SK-N-SH (cell line): ENCODE measurements at regions not wholly inside any gene's neighbourhood (a gene's known extent, or its start where the extent isn't known, plus 50 kb on each side); places are given as distances from the start of the nearest gene placed in this dataset.

Experiments
- CTCF ChIA-PET: fragments of 300-600, 350-600 bp; formaldehyde crosslinking; extraction: SDS; loops from one replicate; lab custom pipeline; 2021; lab: Yijun Ruan, JAX
- POLR2A ChIA-PET: fragments of 350-600 bp; sonication (Branson Sonifier 250); formaldehyde crosslinking; extraction: SDS; loops from one replicate; lab custom pipeline; 2020; ENCODE audit warnings: antibody characterized with exemption, inconsistent platforms; lab: Yijun Ruan, JAX
- DNase-seq: peaks from one replicate; pipeline ENCODE4 v3.0.0; 2012
- H2AFZ ChIP-seq: fragments of 200-600 bp; sonication (generic); 2 replicates; pipeline ENCODE4 v1.8.1; 2016; ENCODE audit warnings: antibody characterized with exemption, mild to moderate bottlenecking, low read depth
- H3F3A ChIP-seq: fragments of 200-600 bp; sonication (generic); replicated peaks from 2 replicates; pipeline ENCODE3; 2016; ENCODE audit warnings: antibody characterized with exemption, mild to moderate bottlenecking; ENCODE audit not compliant: insufficient read depth
- H3K27ac ChIP-seq, 2 experiments: fragments of 200-500 bp in 1 of 2; fragments of 200-600 bp in 1 of 2; sonication (Bioruptor generic) in 1 of 2; sonication (generic), shearing (Covaris generic) in 1 of 2; 2 replicates each; pipeline versions ENCODE4 v1.5.1 to v1.6.1; 2014 to 2016; ENCODE audit warnings: low read depth in 2 of 2, inconsistent platforms in 1 of 2, low read length in 1 of 2, mild to moderate bottlenecking in 1 of 2, mixed read lengths in 1 of 2
- H3K27me3 ChIP-seq: fragments of 200-600 bp; sonication (generic), shearing (Covaris generic); 2 replicates; pipeline ENCODE4 v1.6.1; 2016; ENCODE audit warnings: mixed run types; ENCODE audit not compliant: insufficient read depth
- H3K36me3 ChIP-seq, 2 experiments: fragments of 200-500 bp in 1 of 2; fragments of 200-600 bp in 1 of 2; sonication (Bioruptor generic) in 1 of 2; sonication (generic) in 1 of 2; replicated peaks in 1 of 2; 2 replicates each; pipeline versions ENCODE3 to v1.5.1; 2014 to 2016; ENCODE audit warnings: low read length in 1 of 2, mild to moderate bottlenecking in 1 of 2; ENCODE audit not compliant: insufficient read depth in 2 of 2, control insufficient read depth in 1 of 2
- H3K4me1 ChIP-seq, 2 experiments: fragments of 200-500 bp in 1 of 2; fragments of 200-600 bp in 1 of 2; sonication (Bioruptor generic) in 1 of 2; sonication (generic), shearing (Covaris generic) in 1 of 2; 2 replicates each; pipeline versions ENCODE4 v1.5.1 to v1.6.1; 2014 to 2016; ENCODE audit warnings: low read depth in 1 of 2, low read length in 1 of 2, mixed run types in 1 of 2; ENCODE audit not compliant: insufficient read depth in 2 of 2, control insufficient read depth in 1 of 2
- H3K4me2 ChIP-seq: fragments of 200-600 bp; sonication (generic), shearing (Covaris generic); 2 replicates; pipeline ENCODE4 v1.6.1; 2017; ENCODE audit warnings: mixed run types
- H3K4me3 ChIP-seq, 2 experiments: fragments of 200-500 bp in 1 of 2; fragments of 200-600 bp in 1 of 2; sonication (Bioruptor generic) in 1 of 2; sonication (generic), shearing (Covaris generic) in 1 of 2; 2 replicates each; pipeline versions ENCODE4 v1.5.1 to v1.8.1; 2014 to 2016; ENCODE audit warnings: low read depth in 2 of 2, inconsistent platforms in 1 of 2, low read length in 1 of 2, mild to moderate bottlenecking in 1 of 2, mixed read lengths in 1 of 2, moderate library complexity in 1 of 2
- H3K79me2 ChIP-seq: fragments of 200-600 bp; sonication (generic); 2 replicates; pipeline ENCODE4 v1.8.1; 2017; ENCODE audit warnings: mild to moderate bottlenecking; ENCODE audit not compliant: insufficient read depth
- H3K9ac ChIP-seq: fragments of 200-600 bp; sonication (generic); 2 replicates; pipeline ENCODE4 v1.6.1; 2017; ENCODE audit warnings: mixed run types
- H3K9me2 ChIP-seq: fragments of 200-600 bp; sonication (generic); 2 replicates; pipeline ENCODE4 v1.6.1; 2017; ENCODE audit warnings: mixed run types
- H3K9me3 ChIP-seq: fragments of 200-600 bp; sonication (generic); 2 replicates; pipeline ENCODE4 v1.6.1; 2017; ENCODE audit warnings: mixed run types, mild to moderate bottlenecking, moderate library complexity
- H4K20me1 ChIP-seq: fragments of 200-600 bp; sonication (generic); 2 replicates; pipeline ENCODE4 v1.6.1; 2017; ENCODE audit warnings: mild to moderate bottlenecking, mixed run types; ENCODE audit not compliant: insufficient read depth
- ELF1 ChIP-seq: IDR thresholded peaks from 2 replicates; pipeline ENCODE4 v1.4.0; 2012
- EZH2phosphoT487 ChIP-seq: fragments of 200-600 bp; sonication (generic); IDR thresholded peaks from 2 replicates; pipeline ENCODE4 v1.6.1; 2017; ENCODE audit warnings: low read depth, mixed run types, mild to moderate bottlenecking, antibody characterized with exemption, moderate library complexity, borderline replicate concordance
- FOSL2 ChIP-seq: IDR thresholded peaks from 2 replicates; pipeline ENCODE4 v1.4.0; 2012; ENCODE audit warnings: low read depth, mild to moderate bottlenecking, moderate library complexity, borderline replicate concordance
- FOXM1 ChIP-seq: IDR thresholded peaks from 2 replicates; pipeline ENCODE4 v1.4.0; 2012; ENCODE audit warnings: low read depth, mild to moderate bottlenecking
- MAX ChIP-seq: IDR thresholded peaks from 2 replicates; pipeline ENCODE4 v1.4.0; 2012; ENCODE audit warnings: low read depth
- MEF2A ChIP-seq: IDR thresholded peaks from 2 replicates; pipeline ENCODE4 v1.4.0; 2012; ENCODE audit warnings: low read depth, borderline replicate concordance
- MXI1 ChIP-seq: IDR thresholded peaks from 2 replicates; pipeline ENCODE4 v1.6.1; 2012; ENCODE audit warnings: mild to moderate bottlenecking, low read depth, low read length, improper control_type of control experiment
- POLR2AphosphoS5 ChIP-seq: IDR thresholded peaks from 2 replicates; pipeline ENCODE4 v1.6.1; 2012; ENCODE audit warnings: low read depth, low read length
- REST ChIP-seq: IDR thresholded peaks from 2 replicates; pipeline ENCODE4 v1.6.1; 2012; ENCODE audit warnings: mild to moderate bottlenecking, low read depth, low read length, moderate library complexity
- RXRA ChIP-seq: IDR thresholded peaks from 2 replicates; pipeline ENCODE4 v1.4.0; 2012; ENCODE audit warnings: low read depth, mild to moderate bottlenecking, borderline replicate concordance
- SIN3A ChIP-seq: IDR thresholded peaks from 2 replicates; pipeline ENCODE4 v1.6.1; 2012; ENCODE audit warnings: low read depth, mild to moderate bottlenecking, low read length, moderate library complexity, borderline replicate concordance
- SMC3 ChIP-seq: IDR thresholded peaks from 2 replicates; pipeline ENCODE4 v1.6.1; 2012; ENCODE audit warnings: low read depth, low read length, improper control_type of control experiment
- TCF12 ChIP-seq: IDR thresholded peaks from 2 replicates; pipeline ENCODE4 v1.4.0; 2012
- TEAD4 ChIP-seq: IDR thresholded peaks from 2 replicates; pipeline ENCODE4 v1.4.0; 2012; ENCODE audit warnings: mild to moderate bottlenecking, borderline replicate concordance; ENCODE audit not compliant: insufficient read depth
- USF1 ChIP-seq: IDR thresholded peaks from 2 replicates; pipeline ENCODE4 v1.4.0; 2012; ENCODE audit warnings: low read depth, borderline replicate concordance
- YY1 ChIP-seq: IDR thresholded peaks from 2 replicates; pipeline ENCODE4 v1.4.0; 2012; ENCODE audit warnings: low read depth, mild to moderate bottlenecking
- WGBS: methylation state at CpG from one replicate; pipeline ENCODE4 v1.1.6; 2017; ENCODE audit warnings: low lambda C conversion rate; 5-methylcytosine and 5-hydroxymethylcytosine counted together
- TF ChIP-seq, protein P1 (sequence below): IDR thresholded peaks from 2 replicates; pipeline ENCODE4 v1.4.0; 2012; ENCODE audit warnings: low read depth, borderline replicate concordance
- TF ChIP-seq, protein P2 (sequence below): fragments of 200-600 bp; sonication (generic); IDR thresholded peaks from 2 replicates; pipeline ENCODE4 v1.6.1; 2017; ENCODE audit warnings: antibody characterized with exemption, mild to moderate bottlenecking, moderate library complexity
- TF ChIP-seq, protein P3 (sequence below): IDR thresholded peaks from 2 replicates; pipeline ENCODE4; 2012

- TF ChIP-seq, protein P1, sequence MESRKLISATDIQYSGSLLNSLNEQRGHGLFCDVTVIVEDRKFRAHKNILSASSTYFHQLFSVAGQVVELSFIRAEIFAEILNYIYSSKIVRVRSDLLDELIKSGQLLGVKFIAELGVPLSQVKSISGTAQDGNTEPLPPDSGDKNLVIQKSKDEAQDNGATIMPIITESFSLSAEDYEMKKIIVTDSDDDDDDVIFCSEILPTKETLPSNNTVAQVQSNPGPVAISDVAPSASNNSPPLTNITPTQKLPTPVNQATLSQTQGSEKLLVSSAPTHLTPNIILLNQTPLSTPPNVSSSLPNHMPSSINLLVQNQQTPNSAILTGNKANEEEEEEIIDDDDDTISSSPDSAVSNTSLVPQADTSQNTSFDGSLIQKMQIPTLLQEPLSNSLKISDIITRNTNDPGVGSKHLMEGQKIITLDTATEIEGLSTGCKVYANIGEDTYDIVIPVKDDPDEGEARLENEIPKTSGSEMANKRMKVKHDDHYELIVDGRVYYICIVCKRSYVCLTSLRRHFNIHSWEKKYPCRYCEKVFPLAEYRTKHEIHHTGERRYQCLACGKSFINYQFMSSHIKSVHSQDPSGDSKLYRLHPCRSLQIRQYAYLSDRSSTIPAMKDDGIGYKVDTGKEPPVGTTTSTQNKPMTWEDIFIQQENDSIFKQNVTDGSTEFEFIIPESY: no peak
- TF ChIP-seq RXRA (no peak), TEAD4 (no peak), EZH2phosphoT487 (no peak), USF1 (no peak)
- TF ChIP-seq, protein P2, sequence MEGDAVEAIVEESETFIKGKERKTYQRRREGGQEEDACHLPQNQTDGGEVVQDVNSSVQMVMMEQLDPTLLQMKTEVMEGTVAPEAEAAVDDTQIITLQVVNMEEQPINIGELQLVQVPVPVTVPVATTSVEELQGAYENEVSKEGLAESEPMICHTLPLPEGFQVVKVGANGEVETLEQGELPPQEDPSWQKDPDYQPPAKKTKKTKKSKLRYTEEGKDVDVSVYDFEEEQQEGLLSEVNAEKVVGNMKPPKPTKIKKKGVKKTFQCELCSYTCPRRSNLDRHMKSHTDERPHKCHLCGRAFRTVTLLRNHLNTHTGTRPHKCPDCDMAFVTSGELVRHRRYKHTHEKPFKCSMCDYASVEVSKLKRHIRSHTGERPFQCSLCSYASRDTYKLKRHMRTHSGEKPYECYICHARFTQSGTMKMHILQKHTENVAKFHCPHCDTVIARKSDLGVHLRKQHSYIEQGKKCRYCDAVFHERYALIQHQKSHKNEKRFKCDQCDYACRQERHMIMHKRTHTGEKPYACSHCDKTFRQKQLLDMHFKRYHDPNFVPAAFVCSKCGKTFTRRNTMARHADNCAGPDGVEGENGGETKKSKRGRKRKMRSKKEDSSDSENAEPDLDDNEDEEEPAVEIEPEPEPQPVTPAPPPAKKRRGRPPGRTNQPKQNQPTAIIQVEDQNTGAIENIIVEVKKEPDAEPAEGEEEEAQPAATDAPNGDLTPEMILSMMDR: no peak
These were observed 174.2 kb upstream of the PABPC4L start (continued) for GRCh38 chr4:134375775-134376174.

- no peaks in the 10 kb centered on the region for H3K4me1 ChIP-seq
- H3K4me2 ChIP-seq: 0 out of 2 replicates have a peak overlapping the region, but pooled peaks have one; percentile 19
- no peaks in the 10 kb centered on the region for H4K20me1 ChIP-seq
- POLR2A ChIA-PET: no interaction called here
- H3K36me3 ChIP-seq: no peaks in the 10 kb centered on the region
- TF ChIP-seq SMC3 (no peak), MAX (no peak), FOSL2 (no peak), MEF2A (no peak), TCF12 (no peak), REST (no peak), FOXM1 (no peak), ELF1 (no peak), SIN3A (no peak), EZH2phosphoT487 (no peak), YY1 (no peak), POLR2AphosphoS5 (no peak), MXI1 (no peak)
- TF ChIP-seq, protein P3, sequence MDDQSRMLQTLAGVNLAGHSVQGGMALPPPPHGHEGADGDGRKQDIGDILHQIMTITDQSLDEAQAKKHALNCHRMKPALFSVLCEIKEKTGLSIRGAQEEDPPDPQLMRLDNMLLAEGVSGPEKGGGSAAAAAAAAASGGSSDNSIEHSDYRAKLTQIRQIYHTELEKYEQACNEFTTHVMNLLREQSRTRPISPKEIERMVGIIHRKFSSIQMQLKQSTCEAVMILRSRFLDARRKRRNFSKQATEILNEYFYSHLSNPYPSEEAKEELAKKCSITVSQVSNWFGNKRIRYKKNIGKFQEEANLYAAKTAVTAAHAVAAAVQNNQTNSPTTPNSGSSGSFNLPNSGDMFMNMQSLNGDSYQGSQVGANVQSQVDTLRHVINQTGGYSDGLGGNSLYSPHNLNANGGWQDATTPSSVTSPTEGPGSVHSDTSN: no peak
- TF ChIP-seq, protein P1: no peak
- TF ChIP-seq, all 33 proteins: peak for 0
- no peak for DNase-seq
- Histone ChIP-seq H2AFZ (no peak overlapping the region), H3K9me3 (no peaks in the 10 kb centered on the region; the same call in 1 of the 2 replicates), H3K9ac (no peak overlapping the region), H3K79me2 (no peaks in the 10 kb centered on the region), H3K27me3 (no peaks in the 10 kb centered on the region), H3K27ac (peak overlapping the region; percentile 28 to 44; a peak in 2 of 4 replicates), H3F3A (no peaks in the 10 kb centered on the region), H3K9me2 (no peaks in the 10 kb centered on the region), H3K4me3 (peak overlapping the region in 1 of 2 experiments; percentile 19; a peak in 1 of 4 replicates)
- WGBS: 0% methylated on average over 1 of the region's 1 CpG
- CTCF ChIA-PET: no interaction called here
These were observed 164.3 kb upstream of the PABPC4L start for GRCh38 chr4:134365852-134366251.
